GM10248 (cell line): ENCODE measurements at regions not wholly inside any gene's neighbourhood (a gene's known extent, or its start where the extent isn't known, plus 50 kb on each side); places are given as distances from the start of the nearest gene placed in this dataset.

Experiments used
- CTCF ChIA-PET: fragments of 300-600 bp; sonication (Branson Sonifier 250); formaldehyde crosslinking; extraction: SDS; loops from one replicate; lab custom pipeline; 2021; ENCODE audit warnings: antibody characterized with exemption; lab: Yijun Ruan, JAX
- POLR2A ChIA-PET: fragments of 350-650 bp; sonication (Branson Sonifier 250); formaldehyde crosslinking; extraction: SDS; loops from one replicate; lab custom pipeline; 2020; ENCODE audit warnings: antibody characterized with exemption; lab: Yijun Ruan, JAX
- DNase-seq: peaks from one replicate; pipeline ENCODE4 v3.0.0; 2012; ENCODE audit errors: extremely low spot score
- TF ChIP-seq, protein P1 (sequence below): IDR thresholded peaks from 2 replicates; pipeline ENCODE4 v1.5.1; 2012; ENCODE audit warnings: mild to moderate bottlenecking, low read depth; ENCODE audit errors: extremely low read depth, missing control alignments, control extremely low read depth

DNA sequence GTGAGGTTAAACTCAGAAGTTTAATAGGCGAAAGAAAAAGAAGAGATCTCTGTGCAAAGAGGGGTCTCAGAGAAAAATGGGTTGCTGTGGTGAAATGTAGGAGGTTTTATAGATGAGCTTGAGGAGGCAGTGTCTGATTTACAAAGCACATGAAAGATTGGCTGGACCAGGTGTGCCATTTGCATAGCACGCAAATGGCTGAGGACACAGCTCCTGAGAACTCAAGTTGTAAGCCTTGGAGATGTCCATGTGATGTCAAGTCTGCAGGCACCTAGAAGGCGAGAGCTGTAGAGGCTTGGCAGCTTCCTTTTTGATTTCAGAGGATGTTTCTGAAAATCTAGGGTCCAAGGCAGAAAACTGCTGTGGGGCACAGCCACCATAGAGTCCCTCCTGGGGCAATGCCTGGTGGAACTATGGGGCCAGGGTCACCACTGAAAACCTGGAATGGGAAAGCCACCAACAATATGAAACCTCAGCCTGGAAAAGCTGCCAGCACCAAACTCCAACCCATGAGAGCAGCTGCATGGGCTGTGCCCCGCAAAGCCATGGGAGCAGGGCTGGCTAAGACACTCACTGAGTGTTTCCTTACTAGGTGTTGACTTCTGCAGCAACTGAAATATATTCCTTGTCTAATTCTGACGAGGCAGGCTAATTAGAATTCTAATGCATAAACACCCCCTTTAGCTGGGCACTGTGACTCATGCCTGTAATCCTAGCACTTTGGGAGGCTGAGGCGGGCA is 96.9 kb upstream of the TNS3 start:
- ChIA-PET CTCF (interaction anchor here (1.6 to 1.7 kb wide), 2 partner anchors 8 to 11 kb away, joined by 3 to 5 read pairs; no protein-coding TSS in a partner anchor), POLR2A (no interaction called here)

DNA sequence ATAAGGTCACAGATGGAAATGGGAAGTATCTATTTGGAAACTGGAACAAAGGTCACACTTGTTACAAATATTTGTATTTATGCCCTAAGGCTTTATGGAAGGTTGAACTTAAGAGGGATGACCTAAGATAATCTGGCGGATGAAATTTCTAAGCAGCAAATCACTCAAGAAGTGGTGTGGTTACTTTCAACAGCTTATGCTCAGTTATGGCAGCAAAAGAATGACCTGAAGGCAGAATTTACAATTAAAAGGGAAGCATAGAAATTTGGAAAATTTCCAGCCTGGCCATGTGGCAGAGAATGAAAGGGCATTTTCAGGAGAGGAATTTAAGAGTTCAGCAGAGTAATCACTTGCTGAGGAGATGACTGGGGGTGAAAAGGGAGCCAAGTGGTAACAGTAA is 95.8 kb upstream of the TNS3 start:
- POLR2A ChIA-PET: no interaction called here
- DNase-seq: no peak
- CTCF ChIA-PET: interaction anchor here (1.6 kb wide), 1 partner anchor 12 kb away, joined by 5 read pairs; no protein-coding TSS in a partner anchor
- TF ChIP-seq, protein P1, sequence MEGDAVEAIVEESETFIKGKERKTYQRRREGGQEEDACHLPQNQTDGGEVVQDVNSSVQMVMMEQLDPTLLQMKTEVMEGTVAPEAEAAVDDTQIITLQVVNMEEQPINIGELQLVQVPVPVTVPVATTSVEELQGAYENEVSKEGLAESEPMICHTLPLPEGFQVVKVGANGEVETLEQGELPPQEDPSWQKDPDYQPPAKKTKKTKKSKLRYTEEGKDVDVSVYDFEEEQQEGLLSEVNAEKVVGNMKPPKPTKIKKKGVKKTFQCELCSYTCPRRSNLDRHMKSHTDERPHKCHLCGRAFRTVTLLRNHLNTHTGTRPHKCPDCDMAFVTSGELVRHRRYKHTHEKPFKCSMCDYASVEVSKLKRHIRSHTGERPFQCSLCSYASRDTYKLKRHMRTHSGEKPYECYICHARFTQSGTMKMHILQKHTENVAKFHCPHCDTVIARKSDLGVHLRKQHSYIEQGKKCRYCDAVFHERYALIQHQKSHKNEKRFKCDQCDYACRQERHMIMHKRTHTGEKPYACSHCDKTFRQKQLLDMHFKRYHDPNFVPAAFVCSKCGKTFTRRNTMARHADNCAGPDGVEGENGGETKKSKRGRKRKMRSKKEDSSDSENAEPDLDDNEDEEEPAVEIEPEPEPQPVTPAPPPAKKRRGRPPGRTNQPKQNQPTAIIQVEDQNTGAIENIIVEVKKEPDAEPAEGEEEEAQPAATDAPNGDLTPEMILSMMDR: no peak

More for the DNA sequence above, 96.9 kb upstream of the TNS3 start:
- TF ChIP-seq, protein P1: no peak
- no peak for DNase-seq

- ChIA-PET CTCF (no interaction called here), POLR2A (no interaction called here)
- TF ChIP-seq, protein P1: no peak
- no peak for DNase-seq
Observed at GRCh38 chr7:47677093-47677492, 95.2 kb upstream of the TNS3 start.

- TF ChIP-seq, protein P1: no peak
- ChIA-PET POLR2A (no interaction called here), CTCF (no interaction called here)
- no peak for DNase-seq
Observed at GRCh38 chr7:47672977-47673381, 91.1 kb upstream of the TNS3 start.

DNA sequence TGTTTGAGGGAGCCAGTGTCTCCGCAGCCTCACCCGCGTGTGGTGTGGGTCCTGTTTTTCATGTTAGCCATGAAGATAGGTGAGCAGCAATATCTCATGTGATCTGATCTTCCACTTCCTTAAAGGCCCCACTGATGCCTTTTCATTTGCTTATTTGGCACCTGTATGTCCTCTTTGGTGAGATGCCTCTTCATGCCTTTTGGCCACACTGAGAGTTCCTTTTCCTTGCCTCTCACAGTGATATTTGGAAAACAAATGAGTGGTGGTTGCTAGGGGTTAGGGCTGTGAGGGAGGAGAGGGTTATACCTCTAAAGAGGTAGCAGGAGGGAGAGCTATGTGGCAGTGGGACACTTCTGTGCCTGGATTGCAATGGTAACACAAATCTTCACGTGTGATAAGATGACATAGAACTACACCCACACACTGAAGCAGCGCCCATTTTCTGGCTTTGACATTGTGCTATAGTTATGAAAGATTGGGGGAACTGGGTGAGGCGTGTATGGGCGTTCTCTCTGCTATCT is 90.4 kb upstream of the TNS3 start:
- ChIA-PET POLR2A (no interaction called here), CTCF (interaction anchor here (1.1 kb wide), 1 partner anchor 12 kb away, joined by 3 read pairs; no protein-coding TSS in a partner anchor)
- TF ChIP-seq, protein P1: no peak
- no peak for DNase-seq

GRCh38 chr7:47671358-47671757 is 89.4 kb upstream of the TNS3 start:
- ChIA-PET CTCF (interaction anchor here (1.1 to 1.2 kb wide), 2 partner anchors 8 to 13 kb away, joined by 3 read pairs; no protein-coding TSS in a partner anchor), POLR2A (no interaction called here)
- DNase-seq: no peak
- TF ChIP-seq, protein P1: no peak
